Right atrium auricular region (tissue), 2 donors: ENCODE measurements at regions not wholly inside any gene's neighbourhood (a gene's known extent, or its start where the extent isn't known, plus 50 kb on each side); places are given as distances from the start of the nearest gene placed in this dataset.

ENCODE experiments used
- DNase-seq: peaks from one replicate; pipeline ENCODE4 v3.0.0-alpha.2; 2019; ENCODE audit warnings: low spot score
- H3K27ac ChIP-seq, 2 donors: fragments of 200-600 bp; sonication (generic); 1 replicate in 1 of 2; 2 replicates in 1 of 2; pipeline ENCODE4 v1.5.1; 2016 to 2019
- H3K27me3 ChIP-seq, 2 donors: fragments of 200-600 bp; sonication (generic); one replicate each; pipeline versions ENCODE4 v1.5.1 to v1.6.0; 2017 to 2019
- H3K36me3 ChIP-seq: fragments of 200-600 bp; sonication (generic); one replicate; pipeline ENCODE4 v1.5.1; 2016
- H3K4me1 ChIP-seq, 2 donors: fragments of 200-600 bp; sonication (generic); one replicate each; pipeline versions ENCODE4 v1.5.1 to v1.6.0; 2017 to 2019
- H3K4me3 ChIP-seq, 2 donors: fragments of 200-600 bp; sonication (generic); 1 replicate in 1 of 2; 2 replicates in 1 of 2; pipeline ENCODE4 v1.5.1; 2017 to 2019; ENCODE audit warnings: mild to moderate bottlenecking in 1 of 2, moderate library complexity in 1 of 2
- H3K9me3 ChIP-seq, 2 donors: fragments of 200-600 bp; sonication (generic); one replicate each; pipeline ENCODE4 v1.5.1; 2019
- CTCF ChIP-seq, 2 donors: fragments of 200-600 bp; sonication (generic); IDR thresholded peaks; one replicate each; pipeline ENCODE4 v1.5.1; 2019; ENCODE audit warnings: antibody characterized with exemption in 2 of 2

GRCh38 chr18:75757951-75758350 is 330.4 kb upstream of the SMIM21 start:
- DNase-seq = no peak
- no peak for TF ChIP-seq CTCF (IDR thresholded peaks at IDR 0.05)
- H3K27me3 ChIP-seq = no peaks in the 10 kb centered on the region
- H3K36me3 ChIP-seq = no peaks in the 10 kb centered on the region
- H3K4me1 ChIP-seq = no peaks in the 10 kb centered on the region
- H3K9me3 ChIP-seq = no peaks in the 10 kb centered on the region
- H3K4me3 ChIP-seq = no peak overlapping the region
- no peak overlapping the region for H3K27ac ChIP-seq

- Histone ChIP-seq H3K4me1 (no peaks in the 10 kb centered on the region), H3K27ac (no peak overlapping the region), H3K4me3 (no peak overlapping the region), H3K36me3 (no peaks in the 10 kb centered on the region), H3K27me3 (no peaks in the 10 kb centered on the region), H3K9me3 (no peaks in the 10 kb centered on the region)
- TF ChIP-seq CTCF (IDR thresholded peaks at IDR 0.05) = no peak
- no peak for DNase-seq
Measured at GRCh38 chr18:75754433-75754832, 326.9 kb upstream of the SMIM21 start.

GRCh38 chr18:75753753-75754152 is 326.2 kb upstream of the SMIM21 start:
- H3K27me3 ChIP-seq = no peaks in the 10 kb centered on the region
- no peak overlapping the region for H3K4me3 ChIP-seq
- H3K27ac ChIP-seq = no peak overlapping the region
- TF ChIP-seq CTCF (IDR thresholded peaks at IDR 0.05) = no peak
- no peak for DNase-seq
- no peaks in the 10 kb centered on the region for H3K4me1 ChIP-seq
- no peaks in the 10 kb centered on the region for H3K9me3 ChIP-seq
- H3K36me3 ChIP-seq = no peaks in the 10 kb centered on the region

- H3K27ac ChIP-seq = no peak overlapping the region
- H3K4me1 ChIP-seq = no peaks in the 10 kb centered on the region
- H3K4me3 ChIP-seq = no peak overlapping the region
- no peak for DNase-seq
- H3K9me3 ChIP-seq = no peaks in the 10 kb centered on the region
- H3K36me3 ChIP-seq = no peaks in the 10 kb centered on the region
- no peaks in the 10 kb centered on the region for H3K27me3 ChIP-seq
- TF ChIP-seq CTCF (IDR thresholded peaks at IDR 0.05) = no peak
Measured at GRCh38 chr18:75752740-75753263, 325.3 kb upstream of the SMIM21 start.

- H3K27me3 ChIP-seq = no peaks in the 10 kb centered on the region
- no peak for TF ChIP-seq CTCF (IDR thresholded peaks at IDR 0.05)
- no peaks in the 10 kb centered on the region for H3K36me3 ChIP-seq
- no peak overlapping the region for H3K4me3 ChIP-seq
- DNase-seq = no peak
- H3K4me1 ChIP-seq = no peaks in the 10 kb centered on the region
- no peak overlapping the region for H3K27ac ChIP-seq
- H3K9me3 ChIP-seq = no peaks in the 10 kb centered on the region
Measured at GRCh38 chr18:75745147-75745546, 317.6 kb upstream of the SMIM21 start.

- H3K36me3 ChIP-seq = no peaks in the 10 kb centered on the region
- H3K27me3 ChIP-seq = no peaks in the 10 kb centered on the region
- H3K4me3 ChIP-seq = no peak overlapping the region
- no peak for TF ChIP-seq CTCF (IDR thresholded peaks at IDR 0.05)
- H3K4me1 ChIP-seq = no peaks in the 10 kb centered on the region
- no peak overlapping the region for H3K27ac ChIP-seq
- DNase-seq = no peak
- no peaks in the 10 kb centered on the region for H3K9me3 ChIP-seq
Measured at GRCh38 chr18:75742516-75742915, 315.0 kb upstream of the SMIM21 start.
